ENCODE measurements at regions not wholly inside any gene's neighbourhood (a gene's known extent, or its start where the extent isn't known, plus 50 kb on each side); places are given as distances from the start of the nearest gene placed in this dataset.
"Not testable (repeated sequence)": the region's sequence is repeated elsewhere in the genome, so short reads cannot be mapped to it uniquely, and the experiment has no call there.

DNA sequence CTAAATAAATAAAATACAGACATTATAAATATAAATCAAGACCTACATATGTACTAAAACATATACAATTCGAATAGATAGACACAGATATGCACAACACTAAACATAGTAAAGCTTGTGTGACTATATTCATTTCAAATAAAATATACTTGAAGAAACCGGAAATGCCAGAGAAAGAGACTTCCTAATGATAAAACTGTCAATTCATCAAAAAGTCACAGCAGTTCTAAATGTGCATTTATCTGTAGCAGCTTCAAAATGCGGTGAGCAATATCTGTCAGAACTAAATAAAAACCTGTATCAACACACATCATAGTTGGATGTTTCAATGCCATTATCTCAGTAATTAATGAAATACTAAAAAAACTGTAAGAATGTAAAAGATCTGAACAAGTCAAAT, 86.1 kb upstream of the IGFBPL1 start:
- not testable (repeated sequence) for TF ChIP-seq ZNF274 (IDR thresholded peaks at IDR 0.05; ENCODE audit: low read depth, low read length); SUZ12 (IDR thresholded peaks at IDR 0.05; ENCODE audit: extremely low read depth, insufficient read depth, insufficient read length)
